ENCODE measurements at regions not wholly inside any gene's neighbourhood (a gene's known extent, or its start where the extent isn't known, plus 50 kb on each side); places are given as distances from the start of the nearest gene placed in this dataset.

GRCh38 chr4:54961357-54961975 is 163.9 kb downstream of the KDR start:
- no peak for TF ChIP-seq POLR2A (IDR thresholded peaks at IDR 0.05; ENCODE audit: low read depth, low read length)
- no peak for TF ChIP-seq TAF1 (IDR thresholded peaks at IDR 0.05; ENCODE audit: low read depth, low read length)
- no peak for TF ChIP-seq POLR2AphosphoS5 (IDR thresholded peaks at IDR 0.05; ENCODE audit: low read depth, low read length)
- no peak for TF ChIP-seq SPI1 (IDR thresholded peaks at IDR 0.05; ENCODE audit: low read depth, low read length)
- TF ChIP-seq POU2F2 (IDR thresholded peaks at IDR 0.05; ENCODE audit: low read depth, low read length), result no peak
